ENCODE measurements at regions not wholly inside any gene's neighbourhood (a gene's known extent, or its start where the extent isn't known, plus 50 kb on each side); places are given as distances from the start of the nearest gene placed in this dataset.
"Not testable (repeated sequence)": the region's sequence is repeated elsewhere in the genome, so short reads cannot be mapped to it uniquely, and the experiment has no call there.

DNA sequence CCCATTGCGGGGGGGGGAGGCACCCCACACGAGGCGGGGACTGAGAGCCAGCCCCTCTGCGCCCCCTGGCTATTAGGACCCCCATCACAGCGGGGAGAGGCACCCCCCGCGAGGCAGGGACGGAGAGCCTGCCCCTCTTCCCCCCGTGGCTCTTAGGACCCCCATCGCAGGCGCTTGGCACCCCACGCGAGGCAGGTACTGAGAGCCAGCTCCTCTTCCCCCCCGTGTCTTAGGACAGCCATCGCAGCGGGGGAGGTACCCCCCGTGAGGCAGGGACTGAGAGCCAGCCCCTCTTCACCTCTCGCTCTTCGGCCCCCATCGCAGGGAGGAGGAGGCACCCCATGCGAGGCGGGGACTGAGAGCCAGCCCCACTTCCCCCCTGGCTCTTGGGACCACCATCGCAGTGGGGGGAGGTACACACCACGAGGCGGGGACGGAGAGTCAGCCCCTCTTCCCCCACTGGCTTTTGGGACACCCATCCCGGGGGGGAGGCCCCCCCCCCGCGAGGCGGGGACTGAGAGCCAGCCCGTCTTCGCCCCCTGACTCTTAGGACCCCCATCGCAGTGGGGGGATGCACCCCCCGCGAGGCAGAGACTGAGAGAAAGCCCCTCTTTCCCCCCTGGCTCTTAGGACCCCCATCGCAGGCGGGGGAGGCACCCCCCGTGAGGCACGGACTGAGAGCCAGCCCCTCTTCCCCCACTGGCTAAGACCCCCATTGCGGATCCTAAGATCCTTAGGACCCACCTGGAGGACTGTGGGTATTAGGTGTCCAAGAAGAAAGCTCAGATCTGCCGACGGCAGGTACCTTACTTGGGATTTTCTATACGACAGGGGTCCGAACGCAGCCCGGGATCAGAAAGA lies 198.6 kb upstream of the PZP start:
- no peak for DNase-seq

DNA sequence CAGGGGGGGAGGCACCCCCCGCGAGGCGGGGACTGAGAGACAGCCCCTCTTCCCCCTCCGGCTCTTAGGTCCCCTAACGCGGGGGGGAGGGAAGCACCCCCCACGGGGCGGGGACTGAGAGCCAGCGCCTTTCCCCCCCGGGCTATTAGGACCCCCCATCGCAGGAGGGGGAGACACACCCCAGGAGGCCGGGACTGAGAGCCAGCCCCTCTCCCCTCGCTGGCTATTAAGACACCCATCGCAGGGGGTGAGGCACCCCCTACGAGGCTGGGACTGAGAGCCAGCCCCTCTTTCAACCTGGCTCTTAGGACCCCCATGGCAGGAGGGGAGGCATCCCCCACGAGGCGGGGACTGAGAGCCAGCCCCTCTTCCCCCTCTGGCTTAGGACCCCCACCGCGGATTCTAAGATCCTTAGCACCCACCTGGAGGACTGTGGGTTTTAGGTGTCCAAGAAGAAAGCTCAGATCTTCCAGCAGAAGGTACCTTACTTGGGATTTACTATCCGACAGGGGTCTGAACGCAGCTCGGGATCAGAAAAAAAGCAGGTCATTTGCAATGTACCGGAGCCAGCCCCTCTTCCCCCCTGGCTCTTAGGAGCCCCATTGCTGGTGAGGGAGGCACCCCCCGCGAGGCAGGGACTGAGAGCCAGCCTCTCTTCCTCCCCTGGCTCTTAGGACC lies 197.8 kb upstream of the PZP start:
- DNase-seq, result no peak

DNA sequence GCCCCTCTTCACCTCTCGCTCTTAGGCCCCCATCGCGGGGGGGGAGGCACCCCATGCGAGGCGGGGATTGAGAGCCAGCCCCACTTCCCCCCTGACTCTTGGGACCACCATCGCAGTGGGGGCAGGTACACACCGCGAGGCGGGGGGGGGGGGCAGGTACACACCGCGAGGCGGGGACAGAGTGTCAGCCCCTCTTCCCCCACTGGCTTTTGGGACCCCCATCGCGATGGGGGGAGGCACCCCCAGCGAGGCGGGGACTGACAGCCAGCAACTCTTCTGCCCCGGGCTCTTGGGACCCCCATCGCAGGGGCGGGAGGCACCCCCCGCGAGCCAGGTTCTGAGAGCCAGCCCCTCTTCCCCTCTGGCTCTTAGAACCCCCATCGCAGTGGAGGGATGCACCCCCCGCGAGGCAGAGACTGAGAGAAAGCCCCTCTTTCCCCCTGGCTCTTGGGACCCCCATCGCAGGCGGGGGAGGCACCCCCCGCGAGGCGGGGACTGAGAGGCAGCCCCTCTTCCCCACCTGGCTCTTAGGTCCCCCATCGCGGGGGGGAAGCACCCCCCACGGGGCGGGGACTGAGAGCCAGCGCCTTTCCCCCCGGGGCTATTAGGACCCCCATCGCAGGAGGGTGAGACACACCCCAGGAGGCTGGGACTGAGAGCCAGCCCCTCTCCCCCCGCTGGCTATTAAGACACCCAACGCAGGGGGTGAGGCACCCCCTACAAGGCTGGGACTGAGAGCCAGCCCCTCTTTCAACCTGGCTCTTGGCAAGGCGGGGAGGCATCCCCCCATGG lies 196.5 kb upstream of the PZP start:
- DNase-seq, result peak; percentile 4

DNA sequence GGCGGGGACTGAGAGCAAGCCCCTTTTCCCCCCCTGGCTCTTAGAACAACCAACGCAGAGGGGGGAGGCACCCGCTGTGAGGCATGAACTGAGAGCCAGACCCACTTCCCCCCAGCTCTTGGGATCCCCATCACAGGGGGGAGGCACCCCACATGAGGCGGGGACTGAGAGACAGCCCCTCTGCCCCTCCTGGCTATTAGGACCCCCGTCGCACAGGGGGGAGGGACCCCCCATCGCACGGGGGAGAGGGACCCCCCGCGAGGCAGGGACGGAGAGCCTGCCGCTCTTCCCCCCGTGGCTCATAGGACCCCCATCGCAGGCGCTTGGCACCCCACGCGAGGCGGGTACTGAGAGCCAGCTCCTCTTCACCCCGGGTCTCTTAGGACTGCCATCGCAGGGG lies 195.8 kb upstream of the PZP start:
- DNase-seq, result no peak

DNA sequence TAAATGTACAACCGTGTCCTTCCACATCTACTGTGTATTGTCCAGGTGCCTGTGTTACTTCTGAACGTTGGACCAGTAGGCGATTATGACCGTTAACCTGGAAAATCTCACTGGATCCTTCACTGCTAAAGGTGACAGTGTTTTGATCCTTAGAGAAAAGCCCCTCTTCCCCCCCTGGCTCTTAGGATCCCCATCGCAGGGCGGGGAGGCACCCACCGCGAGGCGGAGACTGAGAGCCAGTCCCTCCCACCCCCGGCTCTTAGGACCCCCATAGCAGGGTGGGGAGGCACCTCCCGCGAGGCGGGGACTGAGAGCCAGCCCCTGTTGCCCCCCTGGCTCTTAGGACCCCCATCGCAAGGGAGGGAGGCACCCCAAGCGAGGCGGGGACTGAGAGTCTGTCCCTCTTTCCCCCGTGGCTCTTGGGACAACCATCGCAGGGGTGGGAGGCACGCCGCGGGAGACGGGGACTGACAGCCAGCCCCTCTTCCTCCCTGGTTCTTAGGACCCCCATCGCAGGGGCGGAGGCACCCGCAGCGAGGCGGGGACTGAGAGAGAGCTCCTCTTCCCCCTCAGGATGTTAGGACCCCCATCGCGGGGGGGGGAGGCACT lies 194.3 kb upstream of the PZP start:
- not testable (repeated sequence) for DNase-seq

DNA sequence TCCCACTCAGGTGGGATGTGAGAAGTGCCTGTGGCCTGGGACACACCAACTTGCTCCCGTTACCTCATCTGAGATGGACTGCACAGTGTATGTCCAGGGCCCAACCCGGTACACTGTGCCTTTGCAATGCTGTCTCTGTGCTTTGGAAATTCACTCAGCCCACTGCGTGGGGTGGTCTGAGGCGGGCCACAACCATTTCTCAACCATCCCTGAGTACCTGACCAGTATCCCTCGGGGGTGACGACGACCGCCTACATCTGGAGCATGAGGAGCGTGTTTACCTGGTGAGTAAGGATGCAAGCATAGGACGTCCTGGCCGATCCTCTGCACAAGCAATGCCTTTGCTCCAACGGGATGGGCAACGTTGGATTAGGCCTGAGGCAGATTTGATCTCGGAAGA lies 188.2 kb upstream of the PZP start:
- not testable (repeated sequence) for DNase-seq

DNA sequence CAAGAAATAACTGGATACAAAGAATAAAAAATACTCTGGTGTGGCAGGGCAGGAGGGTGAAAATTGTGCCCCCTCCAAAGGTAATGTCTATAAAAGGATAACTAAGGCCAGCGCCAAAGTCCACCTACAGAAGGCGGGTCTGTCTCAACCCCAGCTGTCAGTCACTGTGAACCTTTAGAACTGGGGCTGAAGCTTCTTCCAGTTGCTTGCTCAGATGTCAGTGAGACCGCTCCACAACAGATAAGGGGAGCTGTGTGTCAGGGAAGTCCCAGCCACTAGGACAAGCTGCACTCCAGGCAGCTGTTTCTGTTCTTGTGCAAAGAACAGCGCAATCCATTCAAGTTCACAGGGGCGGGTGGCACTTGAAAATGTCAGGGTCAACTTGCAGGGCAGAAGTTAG lies 187.0 kb upstream of the PZP start:
- not testable (repeated sequence) for DNase-seq

DNA sequence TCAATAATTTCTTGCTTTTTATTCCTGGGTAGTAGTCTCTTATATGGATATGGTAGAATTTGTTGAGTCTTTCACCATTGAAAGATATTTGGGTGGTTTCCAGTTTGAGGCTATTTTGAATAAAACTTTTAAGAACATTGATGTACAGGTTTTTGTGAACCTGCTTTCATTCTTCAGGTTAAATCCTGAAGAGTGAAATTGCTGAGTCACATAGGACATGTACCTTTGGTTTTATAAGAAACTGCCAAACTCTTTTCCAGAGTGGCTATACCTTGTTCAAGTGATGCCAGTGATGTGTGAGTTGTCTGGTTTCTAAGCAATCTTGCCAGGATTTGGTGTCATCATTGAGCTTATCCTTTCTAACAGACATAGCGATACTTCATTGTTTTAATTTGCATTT lies 184.6 kb upstream of the PZP start:
- no peak for DNase-seq

DNA sequence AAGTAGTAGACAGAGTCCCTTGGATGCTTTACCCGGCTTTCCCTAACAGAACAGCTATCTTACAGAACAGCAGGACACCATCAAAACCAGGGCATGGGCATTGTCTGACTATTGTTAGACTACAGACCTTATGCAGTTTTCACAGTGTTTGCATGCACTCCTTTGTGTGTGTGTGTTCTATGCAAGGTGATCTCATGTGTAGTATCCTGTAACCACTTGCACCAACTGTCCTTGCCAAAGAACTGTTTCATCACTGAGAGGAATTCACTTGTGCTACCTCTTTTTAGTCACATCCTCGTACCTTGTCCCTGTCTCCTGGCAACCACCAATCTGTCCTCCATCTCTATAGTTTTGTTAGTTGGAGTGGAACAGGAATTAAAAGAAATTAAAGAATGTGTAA lies 183.6 kb upstream of the PZP start:
- no peak for DNase-seq

DNA sequence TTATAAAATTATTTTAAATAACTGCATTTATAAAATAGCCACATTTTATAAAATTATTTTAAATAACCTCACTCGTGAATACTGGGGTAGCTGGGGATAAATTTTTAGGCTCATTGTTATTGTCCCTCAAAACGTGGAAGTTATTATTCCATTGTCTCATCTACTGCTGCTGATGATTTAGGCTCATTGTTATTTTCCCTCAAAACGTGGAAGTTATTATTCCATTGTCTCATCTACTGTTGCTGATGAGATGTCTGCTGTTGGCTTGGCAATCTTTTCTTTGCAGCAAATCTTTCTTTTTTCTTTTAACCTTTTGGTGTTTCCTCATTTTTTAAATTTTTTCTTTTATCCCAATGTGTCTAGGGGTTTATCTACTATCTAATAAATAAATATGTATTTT lies 182.6 kb upstream of the PZP start:
- no peak for DNase-seq

DNA sequence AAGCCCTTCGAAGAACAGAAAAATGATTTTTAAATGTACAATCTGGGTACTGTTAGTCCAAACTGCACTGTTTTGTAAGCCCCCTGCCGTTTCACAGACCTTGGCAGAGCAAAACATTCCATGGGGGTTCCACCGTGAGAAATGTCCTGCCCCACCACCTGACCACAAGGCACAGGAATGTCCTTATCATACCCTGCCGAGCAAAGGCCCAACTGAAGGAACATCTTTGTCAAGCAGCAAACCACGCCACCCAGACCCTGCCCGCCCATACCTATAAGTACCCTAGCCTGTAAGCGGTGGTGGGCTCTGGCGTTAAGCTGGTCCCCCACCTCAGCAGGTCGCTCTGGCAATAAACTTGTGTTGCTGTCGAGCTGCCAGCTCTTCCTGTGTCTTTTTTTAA lies 181.6 kb upstream of the PZP start:
- no peak for DNase-seq

DNA sequence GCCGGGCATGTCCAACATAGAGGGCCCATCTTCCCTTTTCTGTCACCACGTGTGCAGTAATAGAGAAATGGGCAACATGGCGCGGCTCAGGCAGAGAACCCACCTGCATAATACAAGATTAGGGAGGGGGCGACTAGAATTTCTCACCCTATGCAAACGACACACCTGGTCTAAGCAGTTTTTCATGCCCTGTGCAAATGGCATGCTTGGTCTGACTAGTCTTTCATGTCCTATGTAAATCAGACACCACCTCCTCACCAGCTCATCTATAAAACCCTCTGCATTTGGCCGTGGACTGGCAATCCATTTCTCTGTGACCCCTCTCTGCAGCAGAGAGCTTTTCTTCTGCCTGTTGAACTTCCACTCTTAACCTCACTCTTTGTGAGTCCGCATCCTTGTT lies 180.2 kb upstream of the PZP start:
- DNase-seq, result no peak

DNA sequence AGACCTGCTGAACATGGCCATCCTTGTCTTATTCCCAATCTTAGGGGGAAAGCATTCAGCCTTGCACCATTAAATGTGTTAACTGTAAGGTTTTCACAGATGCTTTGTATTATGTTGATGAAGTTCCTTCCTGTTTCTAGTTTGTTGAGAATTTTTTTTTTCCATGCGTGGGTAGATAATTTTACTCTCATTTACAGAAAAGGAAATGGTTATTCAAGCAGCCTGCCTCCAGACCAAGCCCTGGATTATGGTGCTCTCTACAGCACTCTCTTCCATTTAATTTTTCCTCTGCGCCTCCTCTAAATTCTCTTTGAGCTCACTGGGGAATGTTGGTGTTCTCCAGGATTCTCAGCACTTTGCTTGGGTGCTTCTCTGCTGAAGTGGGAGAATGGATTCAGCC lies 179.3 kb upstream of the PZP start:
- DNase-seq, result no peak

DNA sequence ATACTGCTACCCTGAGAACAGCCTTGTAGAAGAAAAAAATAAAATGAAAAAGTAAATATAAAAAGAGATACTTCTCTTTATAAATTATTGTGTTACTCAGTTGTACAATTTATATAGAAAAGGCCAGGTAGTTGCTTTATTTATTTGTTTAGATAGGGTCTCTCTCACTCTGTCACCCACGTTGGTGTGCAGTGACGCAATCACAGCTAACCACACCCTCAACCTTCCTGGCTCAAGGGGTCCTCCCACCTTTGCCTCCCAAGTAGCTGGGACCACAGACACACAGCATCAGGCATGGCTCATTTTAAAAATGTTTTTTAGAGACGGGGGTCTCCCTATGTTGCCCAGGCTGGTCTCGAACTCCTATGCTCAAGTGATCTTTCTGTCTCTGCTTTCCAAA lies 175.4 kb upstream of the PZP start:
- no peak for DNase-seq

DNA sequence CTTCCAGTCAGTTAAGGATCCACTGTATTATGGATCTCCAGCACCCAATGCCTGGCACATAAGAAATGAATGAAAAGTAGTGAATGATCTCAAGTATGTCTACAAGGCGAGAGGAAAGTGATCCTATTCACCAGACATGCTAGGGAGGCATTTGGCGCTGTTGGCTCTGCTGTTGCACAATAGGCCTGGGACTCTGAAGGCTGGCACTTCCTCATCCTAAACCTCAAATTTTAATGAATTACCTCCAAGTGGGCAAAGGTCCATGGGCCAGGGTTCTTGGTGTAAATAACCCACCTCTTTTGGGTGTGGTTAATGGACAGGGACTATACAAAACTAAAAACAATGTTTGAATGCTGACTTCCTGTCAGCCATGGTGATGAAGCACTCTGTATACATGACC lies 173.4 kb upstream of the PZP start:
- DNase-seq, result no peak

DNA sequence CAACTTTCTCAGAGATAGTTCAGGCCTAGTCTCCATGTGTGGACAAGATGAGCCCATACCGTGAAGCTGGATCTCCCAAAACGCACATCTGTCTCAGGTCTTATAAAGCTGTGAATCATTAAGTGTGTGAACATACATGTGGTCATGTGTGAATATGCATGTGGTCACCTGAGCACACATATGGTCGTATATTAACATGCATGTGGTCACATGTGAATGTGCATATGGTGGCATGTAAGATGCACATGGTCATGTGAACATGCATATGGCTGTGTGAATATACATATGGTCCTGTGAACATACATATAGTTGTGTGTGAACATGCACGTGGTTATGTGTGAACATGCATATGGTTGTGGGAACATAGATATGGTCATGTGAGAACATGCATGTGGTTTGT lies 172.5 kb upstream of the PZP start:
- DNase-seq, result no peak

DNA sequence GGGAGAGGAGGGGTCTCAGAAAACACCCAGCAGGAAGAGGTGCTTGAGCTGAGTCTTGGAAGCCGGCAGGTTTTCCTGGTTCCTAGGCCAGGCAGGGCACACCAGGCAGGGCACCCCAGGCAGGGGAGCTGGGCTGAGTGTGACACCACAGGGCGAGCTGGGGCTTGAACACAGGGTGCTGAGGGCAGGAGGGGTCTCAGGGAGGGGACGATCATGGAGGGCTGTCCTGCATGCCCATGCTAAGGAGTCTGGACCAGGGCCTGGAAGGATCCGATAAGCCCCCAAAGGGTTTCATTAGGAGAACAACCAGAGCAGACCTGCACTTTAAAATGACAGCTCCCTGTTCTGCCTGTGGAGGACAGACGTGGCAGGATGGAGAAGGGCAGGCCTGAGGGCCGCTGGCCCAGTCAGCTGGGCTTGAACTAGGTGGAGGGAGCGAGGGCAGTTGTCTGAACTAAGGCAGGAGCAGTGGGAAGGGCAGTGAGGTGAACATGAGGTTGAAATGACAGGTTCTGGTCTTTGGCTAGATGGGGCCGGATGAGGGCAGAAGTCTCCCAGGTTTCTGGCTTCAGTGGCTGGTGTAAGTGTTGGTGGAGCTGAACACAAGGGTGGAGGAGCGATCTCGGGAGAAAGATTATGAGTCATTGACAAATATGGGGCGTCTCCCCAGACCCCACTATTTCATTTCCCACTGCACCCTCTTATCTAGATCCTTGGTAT lies 171.0 kb upstream of the PZP start:
- no peak for DNase-seq

DNA sequence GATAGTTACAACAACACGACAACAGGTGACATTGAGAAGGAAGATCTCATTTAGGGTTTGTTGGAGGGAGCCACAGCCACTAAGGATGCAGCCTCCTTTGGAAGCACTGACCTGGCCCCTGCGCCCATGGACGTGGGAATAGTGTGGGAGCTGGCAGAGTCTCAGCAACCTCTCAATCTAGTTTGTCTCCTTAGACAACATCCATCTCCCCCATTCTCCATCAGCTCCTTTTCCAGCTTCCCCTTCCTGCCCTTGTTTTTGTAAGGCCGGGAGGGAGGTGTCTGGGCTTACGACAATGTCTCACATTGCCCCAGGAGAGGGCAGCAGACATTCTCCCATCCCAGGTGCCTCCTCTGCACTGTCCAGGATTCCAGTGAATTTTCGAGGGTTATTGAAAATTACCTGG lies 170.2 kb upstream of the PZP start:
- DNase-seq, result no peak

DNA sequence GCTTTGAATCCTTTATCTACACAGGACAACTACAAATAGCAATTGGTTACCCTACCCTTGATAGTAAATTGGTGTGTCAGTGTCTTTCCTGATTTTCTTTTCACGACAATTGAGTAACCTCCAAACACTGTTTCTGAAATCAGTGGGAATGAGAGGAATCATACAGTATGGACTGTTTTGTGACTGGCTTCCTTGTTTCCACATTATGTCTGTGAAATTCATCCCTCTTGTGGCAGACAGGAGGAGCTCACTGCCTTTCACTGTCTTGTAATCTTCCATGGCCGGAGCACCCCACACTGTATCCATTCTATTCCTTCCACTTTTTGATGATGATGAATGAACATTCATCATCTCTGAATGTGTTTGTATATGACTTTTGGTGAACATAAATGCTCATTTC lies 164.0 kb upstream of the PZP start:
- no peak for DNase-seq

DNA sequence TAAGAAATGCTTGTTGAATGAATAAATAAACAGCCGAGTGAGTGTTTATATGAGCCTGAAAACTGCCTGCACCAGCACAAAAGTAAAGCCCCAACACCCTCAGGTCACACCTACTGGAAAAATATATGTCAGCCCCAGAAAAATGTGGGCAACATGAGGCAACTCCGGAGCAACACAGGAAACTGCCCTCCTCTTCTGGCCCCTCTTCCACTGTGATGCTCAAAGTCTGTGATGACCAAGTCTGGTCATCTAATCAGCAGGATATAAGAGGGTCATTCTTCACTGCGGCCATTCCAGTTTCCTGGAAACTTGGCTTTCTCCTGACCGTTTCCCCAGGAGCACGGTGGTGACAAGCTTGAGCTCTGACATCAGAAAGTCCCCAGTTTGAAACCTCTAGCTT lies 159.6 kb upstream of the PZP start:
- no peak for DNase-seq

DNA sequence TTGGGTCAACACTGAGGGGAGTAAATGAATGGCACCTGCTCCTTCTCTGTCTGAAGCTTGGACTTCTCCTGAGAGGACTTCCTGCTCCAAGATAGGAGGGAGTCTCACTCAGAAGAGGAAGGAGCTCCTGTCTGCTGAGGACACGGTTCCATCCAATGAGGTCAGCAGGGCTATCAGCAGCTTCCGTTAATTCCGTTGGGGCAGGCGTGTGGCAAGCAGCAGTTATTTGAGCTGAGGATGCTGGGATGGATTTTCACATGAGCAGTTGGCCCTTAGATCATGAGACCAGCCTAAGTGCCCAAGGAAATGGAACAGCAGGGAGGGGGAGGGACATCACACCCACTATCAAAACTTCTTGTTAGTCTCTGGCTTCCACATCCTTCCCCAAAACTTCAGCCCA lies 159.0 kb upstream of the PZP start:
- DNase-seq, result no peak

DNA sequence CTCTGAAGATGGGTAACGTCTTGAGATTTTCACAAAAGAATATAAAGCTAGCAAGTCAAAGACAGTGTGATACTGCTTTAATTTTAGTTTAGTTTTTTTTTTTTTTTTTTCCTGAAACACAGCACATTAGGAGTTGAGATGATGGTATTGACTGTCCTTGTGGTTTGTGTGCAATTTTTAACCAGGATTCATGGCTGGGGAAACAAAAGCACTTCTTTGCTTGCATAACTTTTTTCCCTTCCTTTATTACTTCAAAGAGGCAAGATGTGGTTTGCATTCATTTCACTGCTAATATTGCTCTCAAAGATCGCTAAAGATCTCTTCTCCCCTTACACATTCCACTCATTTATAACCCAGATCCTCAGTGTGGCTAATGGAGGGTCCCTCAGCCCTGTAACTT lies 157.1 kb upstream of the PZP start:
- DNase-seq, result no peak
